Astrocyte (in vitro differentiated cells and primary cell): ENCODE measurements at regions not wholly inside any gene's neighbourhood (a gene's known extent, or its start where the extent isn't known, plus 50 kb on each side); places are given as distances from the start of the nearest gene placed in this dataset.
A peak's percentile ranks its signal among the peaks of the same experiment; 100 is the strongest.

Experiments used
- DNase-seq: peaks from one replicate; pipeline ENCODE4 v3.0.0-alpha.2; 2010; ENCODE audit warnings: low read depth
- FAIRE-seq: peaks from 2 replicates; lab custom pipeline; 2011; peaks lifted over from hg19 to GRCh38; lab: Jason Lieb, UNC
- H2AFZ ChIP-seq: 2 replicates; pipeline ENCODE4 v1.6.0; 2012; ENCODE audit warnings: low read depth, low read length, inconsistent platforms
- H3K27ac ChIP-seq: 2 replicates; pipeline ENCODE4 v1.5.1; 2011; ENCODE audit warnings: low read depth, low read length, inconsistent platforms
- H3K27me3 ChIP-seq: 2 replicates; pipeline ENCODE4 v1.6.0; 2011; ENCODE audit warnings: low read length, inconsistent platforms; ENCODE audit not compliant: insufficient read depth
- H3K36me3 ChIP-seq: 2 replicates; pipeline ENCODE4 v1.5.1; 2011; ENCODE audit warnings: low read length, inconsistent platforms; ENCODE audit not compliant: insufficient read depth
- H3K4me1 ChIP-seq: 2 replicates; pipeline ENCODE4 v1.5.1; 2011; ENCODE audit warnings: low read length, inconsistent platforms; ENCODE audit not compliant: insufficient read depth
- H3K4me2 ChIP-seq: 2 replicates; pipeline ENCODE4 v1.6.0; 2012; ENCODE audit warnings: low read length, inconsistent platforms
- H3K4me3 ChIP-seq: 2 replicates; pipeline ENCODE4 v1.5.1; 2011; ENCODE audit warnings: low read depth, mild to moderate bottlenecking, low read length, inconsistent platforms; ENCODE audit not compliant: insufficient read depth
- H3K79me2 ChIP-seq: 2 replicates; pipeline ENCODE4 v1.6.0; 2012; ENCODE audit warnings: mild to moderate bottlenecking, low read length, inconsistent platforms; ENCODE audit not compliant: insufficient read depth
- H3K9ac ChIP-seq: 2 replicates; pipeline ENCODE4 v1.6.0; 2012; ENCODE audit warnings: mild to moderate bottlenecking, low read length, inconsistent platforms
- H3K9me3 ChIP-seq: 2 replicates; pipeline ENCODE4 v1.5.1; 2012; ENCODE audit warnings: low read depth, mild to moderate bottlenecking, low read length, inconsistent platforms; ENCODE audit not compliant: insufficient read depth
- H4K20me1 ChIP-seq: 2 replicates; pipeline ENCODE4 v1.6.0; 2012; ENCODE audit warnings: low read length, inconsistent platforms; ENCODE audit not compliant: insufficient read depth
- H3K27ac Mint-ChIP-seq: one replicate; pipeline ENCODE4 v1.8.0; 2021; ENCODE audit warnings: mild to moderate bottlenecking, mixed read lengths; ENCODE audit not compliant: unreplicated experiment
- H3K27me3 Mint-ChIP-seq: one replicate; pipeline ENCODE4 v1.8.0; 2021; ENCODE audit warnings: low read depth, mixed read lengths; ENCODE audit not compliant: unreplicated experiment
- H3K36me3 Mint-ChIP-seq: one replicate; pipeline ENCODE4 v1.8.0; 2021; ENCODE audit warnings: low read depth, mixed read lengths; ENCODE audit not compliant: unreplicated experiment
- H3K4me1 Mint-ChIP-seq: one replicate; pipeline ENCODE4 v1.8.0; 2021; ENCODE audit warnings: low read depth, mixed read lengths; ENCODE audit not compliant: unreplicated experiment
- H3K4me3 Mint-ChIP-seq: one replicate; pipeline ENCODE4 v1.8.0; 2021; ENCODE audit warnings: mild to moderate bottlenecking, moderate library complexity, mixed read lengths; ENCODE audit not compliant: unreplicated experiment
- H3K9me3 Mint-ChIP-seq: one replicate; pipeline ENCODE4 v1.8.0; 2021; ENCODE audit warnings: mild to moderate bottlenecking, mixed read lengths; ENCODE audit not compliant: unreplicated experiment
- EZH2 ChIP-seq: IDR thresholded peaks from 2 replicates; pipeline ENCODE4 v1.6.1; 2012; ENCODE audit warnings: mild to moderate bottlenecking, low read length, inconsistent platforms; ENCODE audit not compliant: insufficient read depth
- TF ChIP-seq, protein P1 (sequence below): IDR thresholded peaks from 2 replicates; pipeline ENCODE4 v1.5.1; 2011; ENCODE audit warnings: low read depth, mild to moderate bottlenecking, inconsistent platforms, low read length, moderate library complexity; ENCODE audit not compliant: insufficient read depth

DNA sequence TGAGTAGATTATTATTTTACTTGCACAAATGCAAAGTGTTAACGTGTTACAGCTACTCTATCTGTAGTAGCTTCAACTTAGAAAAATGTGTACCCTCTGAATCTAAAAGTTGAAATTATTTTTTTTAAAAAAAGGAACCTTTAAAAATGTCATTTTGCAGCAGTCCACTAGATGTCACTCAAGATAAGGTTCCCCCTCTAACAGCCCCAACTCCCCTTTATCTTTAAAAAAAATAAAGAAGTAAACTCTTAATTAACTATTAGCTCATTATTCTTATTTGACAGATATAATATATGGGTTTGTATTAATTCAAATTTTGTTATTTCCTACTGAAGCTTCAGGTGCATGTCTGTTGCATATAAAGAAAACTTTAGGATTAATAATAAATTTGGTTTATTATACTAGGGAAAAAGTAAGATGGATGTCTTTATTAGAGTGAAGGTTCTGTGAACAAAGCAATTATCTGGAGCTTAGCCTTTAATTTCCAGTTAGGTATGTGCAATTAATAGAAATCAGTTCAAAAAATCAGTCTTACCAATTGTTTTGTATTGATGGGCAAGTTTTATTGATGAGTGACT, 288.5 kb downstream of the VGLL3 start:
- no peak for FAIRE-seq
- no peak for TF ChIP-seq EZH2
- TF ChIP-seq, protein P1, sequence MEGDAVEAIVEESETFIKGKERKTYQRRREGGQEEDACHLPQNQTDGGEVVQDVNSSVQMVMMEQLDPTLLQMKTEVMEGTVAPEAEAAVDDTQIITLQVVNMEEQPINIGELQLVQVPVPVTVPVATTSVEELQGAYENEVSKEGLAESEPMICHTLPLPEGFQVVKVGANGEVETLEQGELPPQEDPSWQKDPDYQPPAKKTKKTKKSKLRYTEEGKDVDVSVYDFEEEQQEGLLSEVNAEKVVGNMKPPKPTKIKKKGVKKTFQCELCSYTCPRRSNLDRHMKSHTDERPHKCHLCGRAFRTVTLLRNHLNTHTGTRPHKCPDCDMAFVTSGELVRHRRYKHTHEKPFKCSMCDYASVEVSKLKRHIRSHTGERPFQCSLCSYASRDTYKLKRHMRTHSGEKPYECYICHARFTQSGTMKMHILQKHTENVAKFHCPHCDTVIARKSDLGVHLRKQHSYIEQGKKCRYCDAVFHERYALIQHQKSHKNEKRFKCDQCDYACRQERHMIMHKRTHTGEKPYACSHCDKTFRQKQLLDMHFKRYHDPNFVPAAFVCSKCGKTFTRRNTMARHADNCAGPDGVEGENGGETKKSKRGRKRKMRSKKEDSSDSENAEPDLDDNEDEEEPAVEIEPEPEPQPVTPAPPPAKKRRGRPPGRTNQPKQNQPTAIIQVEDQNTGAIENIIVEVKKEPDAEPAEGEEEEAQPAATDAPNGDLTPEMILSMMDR: peak; percentile 59

DNA sequence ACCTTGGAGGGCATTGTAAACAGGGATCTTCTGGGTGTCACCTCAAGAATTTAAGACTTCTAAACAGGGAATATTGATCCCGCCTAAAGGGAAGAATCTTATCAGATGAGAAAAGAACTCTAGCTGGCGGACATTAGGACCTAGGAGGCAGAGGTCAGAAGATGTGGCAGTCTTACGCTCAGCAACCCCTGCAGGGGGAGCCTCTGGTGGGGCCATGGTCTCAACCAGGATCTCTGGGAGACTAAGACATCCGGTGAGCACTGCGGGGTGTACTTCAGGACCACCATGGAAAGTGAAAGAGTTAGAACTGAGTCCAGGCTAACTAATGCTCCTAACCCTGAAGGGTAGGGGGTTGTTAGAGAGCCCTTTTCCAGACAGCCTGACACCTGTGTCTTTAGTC, 295.2 kb downstream of the VGLL3 start:
- no peak for DNase-seq
- no peaks in the 10 kb centered on the region for H4K20me1 ChIP-seq
- no peak for FAIRE-seq
- no peaks in the 10 kb centered on the region for H3K27me3 Mint-ChIP-seq
- no peak overlapping the region for H3K9ac ChIP-seq
- no peak overlapping the region for H3K27ac Mint-ChIP-seq
- H3K9me3 Mint-ChIP-seq: no peaks in the 10 kb centered on the region
- H3K4me1 ChIP-seq: no peaks in the 10 kb centered on the region
- H3K9me3 ChIP-seq: no peaks in the 10 kb centered on the region
- H3K27me3 ChIP-seq: no peaks in the 10 kb centered on the region
- TF ChIP-seq, protein P1: no peak
- no peak for TF ChIP-seq EZH2
- no peak overlapping the region for H2AFZ ChIP-seq
- H3K36me3 ChIP-seq: no peaks in the 10 kb centered on the region
- H3K36me3 Mint-ChIP-seq: no peaks in the 10 kb centered on the region
- H3K79me2 ChIP-seq: no peaks in the 10 kb centered on the region
- no peaks in the 10 kb centered on the region for H3K4me1 Mint-ChIP-seq
- no peak overlapping the region for H3K4me2 ChIP-seq
- H3K4me3 ChIP-seq: no peak overlapping the region
- no peak overlapping the region for H3K4me3 Mint-ChIP-seq
- no peak overlapping the region for H3K27ac ChIP-seq

More for the DNA sequence above, 288.5 kb downstream of the VGLL3 start:
- no peaks in the 10 kb centered on the region for H3K79me2 ChIP-seq
- H3K9ac ChIP-seq: no peak overlapping the region
- Mint-ChIP-seq H3K27ac (no peak overlapping the region), H3K36me3 (no peaks in the 10 kb centered on the region), H3K4me3 (no peak overlapping the region), H3K9me3 (no peaks in the 10 kb centered on the region), H3K27me3 (no peaks in the 10 kb centered on the region), H3K4me1 (no peaks in the 10 kb centered on the region)
- no peak for DNase-seq
- no peak overlapping the region for H3K4me3 ChIP-seq
- no peaks in the 10 kb centered on the region for H3K36me3 ChIP-seq
- no peaks in the 10 kb centered on the region for H3K4me1 ChIP-seq
- H3K27me3 ChIP-seq: no peaks in the 10 kb centered on the region
- H4K20me1 ChIP-seq: no peaks in the 10 kb centered on the region
- H3K4me2 ChIP-seq: no peak overlapping the region
- no peaks in the 10 kb centered on the region for H3K9me3 ChIP-seq
- H3K27ac ChIP-seq: no peak overlapping the region
- no peak overlapping the region for H2AFZ ChIP-seq

DNA sequence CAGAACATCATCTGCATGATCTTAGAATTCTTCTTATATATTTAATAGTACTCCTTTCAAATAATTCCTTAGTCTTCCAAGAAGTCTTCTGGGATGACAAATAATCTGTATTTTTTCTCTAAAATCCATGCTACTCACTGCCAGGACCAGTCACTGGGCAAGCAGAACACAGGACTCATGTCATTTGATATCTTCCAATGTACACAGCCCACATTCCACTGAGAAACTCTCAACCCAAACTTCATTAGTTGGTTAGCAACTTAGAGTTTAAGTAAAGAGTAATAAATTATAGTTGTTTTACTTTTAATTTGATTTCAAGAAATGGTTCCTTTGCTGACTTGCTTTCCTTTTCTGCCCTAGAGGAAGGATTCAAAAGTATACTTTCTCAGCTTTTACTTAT, 317.0 kb downstream of the VGLL3 start:
- Mint-ChIP-seq H3K9me3 (peaks cover 3% of the 10 kb centered on the region), H3K27me3 (no peaks in the 10 kb centered on the region), H3K4me3 (no peak overlapping the region), H3K36me3 (no peaks in the 10 kb centered on the region), H3K4me1 (no peaks in the 10 kb centered on the region), H3K27ac (no peak overlapping the region)
- Histone ChIP-seq H3K79me2 (no peaks in the 10 kb centered on the region), H3K27ac (no peak overlapping the region), H3K9ac (no peak overlapping the region), H2AFZ (no peak overlapping the region), H3K4me3 (no peak overlapping the region), H3K27me3 (no peaks in the 10 kb centered on the region), H3K36me3 (no peaks in the 10 kb centered on the region), H3K4me1 (no peaks in the 10 kb centered on the region), H3K4me2 (no peak overlapping the region), H3K9me3 (no peaks in the 10 kb centered on the region), H4K20me1 (no peaks in the 10 kb centered on the region)
- TF ChIP-seq, protein P1: no peak
- no peak for TF ChIP-seq EZH2
- DNase-seq: no peak
- no peak for FAIRE-seq
